DND-41 (cell line): ENCODE measurements at regions not wholly inside any gene's neighbourhood (a gene's known extent, or its start where the extent isn't known, plus 50 kb on each side); places are given as distances from the start of the nearest gene placed in this dataset.

Experiments
- ATAC-seq: fragments of 200-7000 bp; cut with Tn5 transposase; 3 replicates; pipeline ENCODE4 v1.9.1; 2021; ENCODE audit warnings: low read depth; ENCODE audit not compliant: insufficient read depth
- DNase-seq: peaks from one replicate; pipeline ENCODE4 v3.0.0-alpha.2; 2020
- H2AFZ ChIP-seq: 2 replicates; pipeline ENCODE4 v1.6.0; 2012; ENCODE audit warnings: low read depth, low read length
- H3K27ac ChIP-seq: 2 replicates; pipeline ENCODE4 v1.5.1; 2012; ENCODE audit warnings: low read length, inconsistent platforms
- H3K27me3 ChIP-seq: fragments of 200-600 bp; sonication (generic); 2 replicates; pipeline ENCODE4 v1.6.0; 2012; ENCODE audit warnings: low read length, mild to moderate bottlenecking, inconsistent platforms; ENCODE audit not compliant: insufficient read depth, poor library complexity
- H3K36me3 ChIP-seq: 2 replicates; pipeline ENCODE4 v1.5.1; 2012; ENCODE audit warnings: low read length, inconsistent platforms; ENCODE audit not compliant: insufficient read depth
- H3K4me1 ChIP-seq: 2 replicates; pipeline ENCODE4 v1.5.1; 2012; ENCODE audit warnings: mild to moderate bottlenecking, low read length; ENCODE audit not compliant: insufficient read depth
- H3K4me2 ChIP-seq: 2 replicates; pipeline ENCODE4 v1.6.0; 2012; ENCODE audit warnings: mild to moderate bottlenecking, moderate library complexity, low read length, inconsistent platforms; ENCODE audit not compliant: insufficient read depth
- H3K4me3 ChIP-seq, 2 experiments: fragments of 200-600 bp in 1 of 2; shearing (Covaris generic) in 1 of 2; 2 replicates each; pipeline ENCODE4 v1.5.1; 2012 to 2016; ENCODE audit warnings: inconsistent platforms in 2 of 2, low read length in 2 of 2, mild to moderate bottlenecking in 2 of 2, low read depth in 1 of 2, moderate library complexity in 1 of 2
- H3K79me2 ChIP-seq: 2 replicates; pipeline ENCODE4 v1.6.0; 2012; ENCODE audit warnings: low read length, inconsistent platforms; ENCODE audit not compliant: insufficient read depth
- H3K9ac ChIP-seq: 2 replicates; pipeline ENCODE4 v1.6.0; 2012; ENCODE audit warnings: low read depth, mild to moderate bottlenecking, inconsistent platforms, low read length, moderate library complexity
- H3K9me3 ChIP-seq: 2 replicates; pipeline ENCODE4 v1.5.1; 2012; ENCODE audit warnings: low read length, moderate library complexity, mild to moderate bottlenecking, inconsistent platforms; ENCODE audit not compliant: insufficient read depth, severe bottlenecking
- H4K20me1 ChIP-seq: 2 replicates; pipeline ENCODE4 v1.6.0; 2012; ENCODE audit warnings: low read length; ENCODE audit not compliant: insufficient read depth
- CTCF ChIP-seq: IDR thresholded peaks from 2 replicates; pipeline ENCODE4 v1.5.1; 2012; ENCODE audit warnings: borderline replicate concordance, low read length, moderate library complexity, mild to moderate bottlenecking; ENCODE audit not compliant: poor library complexity, severe bottlenecking; ENCODE audit errors: extremely low read depth
- EZH2 ChIP-seq: IDR thresholded peaks from 3 replicates; pipeline ENCODE4 v1.6.1; 2012; ENCODE audit warnings: borderline replicate concordance, low read depth, mild to moderate bottlenecking, moderate library complexity, low read length, inconsistent platforms; ENCODE audit not compliant: severe bottlenecking

- Histone ChIP-seq H3K9ac (no peak overlapping the region), H3K4me1 (no peaks in the 10 kb centered on the region), H4K20me1 (no peaks in the 10 kb centered on the region), H3K27me3 (no peaks in the 10 kb centered on the region), H3K9me3 (no peaks in the 10 kb centered on the region), H3K4me2 (no peak overlapping the region), H3K4me3 (no peak overlapping the region), H3K27ac (no peak overlapping the region), H2AFZ (no peak overlapping the region), H3K79me2 (no peaks in the 10 kb centered on the region), H3K36me3 (no peaks in the 10 kb centered on the region)
- TF ChIP-seq CTCF (no peak), EZH2 (no peak)
- ATAC-seq (no peak), DNase-seq (no peak)
Measured at GRCh38 chr5:93154535-93154934, 426.5 kb downstream of the NR2F1-AS1 start.

GRCh38 chr5:93153461-93153860 is 427.6 kb downstream of the NR2F1-AS1 start:
- H3K27me3 ChIP-seq = no peaks in the 10 kb centered on the region
- H3K4me3 ChIP-seq = no peak overlapping the region
- no peaks in the 10 kb centered on the region for H3K36me3 ChIP-seq
- DNase-seq = no peak
- H3K4me2 ChIP-seq = no peak overlapping the region
- H4K20me1 ChIP-seq = no peaks in the 10 kb centered on the region
- no peak overlapping the region for H2AFZ ChIP-seq
- TF ChIP-seq CTCF = no peak
- no peak for TF ChIP-seq EZH2
- H3K4me1 ChIP-seq = no peaks in the 10 kb centered on the region
- H3K9ac ChIP-seq = no peak overlapping the region
- ATAC-seq = no peak
- H3K79me2 ChIP-seq = no peaks in the 10 kb centered on the region
- H3K27ac ChIP-seq = no peak overlapping the region
- no peaks in the 10 kb centered on the region for H3K9me3 ChIP-seq

- ATAC-seq = no peak
- no peak overlapping the region for H3K27ac ChIP-seq
Measured at GRCh38 chr5:93151896-93152295, 429.1 kb downstream of the NR2F1-AS1 start.

More at GRCh38 chr5:93151896-93152295, 429.1 kb downstream of the NR2F1-AS1 start:
- Histone ChIP-seq H3K4me1 (no peaks in the 10 kb centered on the region), H3K4me2 (no peak overlapping the region), H3K79me2 (no peaks in the 10 kb centered on the region), H3K9ac (no peak overlapping the region), H3K4me3 (no peak overlapping the region), H4K20me1 (no peaks in the 10 kb centered on the region), H3K27me3 (no peaks in the 10 kb centered on the region), H2AFZ (no peak overlapping the region), H3K9me3 (no peaks in the 10 kb centered on the region), H3K36me3 (no peaks in the 10 kb centered on the region)
- TF ChIP-seq CTCF = no peak
- TF ChIP-seq EZH2 = no peak
- no peak for DNase-seq
